ENCODE measurements at regions not wholly inside any gene's neighbourhood (a gene's known extent, or its start where the extent isn't known, plus 50 kb on each side); places are given as distances from the start of the nearest gene placed in this dataset.
"Not testable (repeated sequence)": the region's sequence is repeated elsewhere in the genome, so short reads cannot be mapped to it uniquely, and the experiment has no call there.

- no peak for DNase-seq (ENCODE audit: low read depth)
Measured at GRCh38 chr7:10471280-10472058, 502.2 kb upstream of the PHF14 start.

DNA sequence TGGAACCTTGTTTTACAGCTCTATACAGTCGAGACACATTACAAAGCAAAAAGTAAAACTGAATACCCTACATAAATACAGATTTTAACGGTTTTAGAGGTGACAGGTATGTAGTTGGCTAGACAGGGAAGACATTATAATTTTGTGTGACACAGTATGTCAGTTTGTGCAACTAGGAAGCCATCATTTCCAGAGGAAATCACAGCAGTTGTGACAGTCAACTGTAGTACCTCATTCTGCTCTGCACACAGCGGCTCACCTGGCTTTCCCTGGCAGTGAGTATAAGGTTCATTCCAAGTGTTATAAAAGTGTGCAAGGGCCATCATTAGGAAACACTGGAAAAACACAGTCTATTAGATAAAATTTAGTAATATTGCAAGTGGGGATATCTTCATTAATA is 501.6 kb upstream of the PHF14 start:
- DNase-seq (ENCODE audit: low read depth): no peak

- no peak for DNase-seq (ENCODE audit: low read depth)
Measured at GRCh38 chr7:10473569-10473968, 500.1 kb upstream of the PHF14 start.

GRCh38 chr7:10474048-10474447 is 499.6 kb upstream of the PHF14 start:
- peak; percentile 18 for DNase-seq (ENCODE audit: low read depth)

DNA sequence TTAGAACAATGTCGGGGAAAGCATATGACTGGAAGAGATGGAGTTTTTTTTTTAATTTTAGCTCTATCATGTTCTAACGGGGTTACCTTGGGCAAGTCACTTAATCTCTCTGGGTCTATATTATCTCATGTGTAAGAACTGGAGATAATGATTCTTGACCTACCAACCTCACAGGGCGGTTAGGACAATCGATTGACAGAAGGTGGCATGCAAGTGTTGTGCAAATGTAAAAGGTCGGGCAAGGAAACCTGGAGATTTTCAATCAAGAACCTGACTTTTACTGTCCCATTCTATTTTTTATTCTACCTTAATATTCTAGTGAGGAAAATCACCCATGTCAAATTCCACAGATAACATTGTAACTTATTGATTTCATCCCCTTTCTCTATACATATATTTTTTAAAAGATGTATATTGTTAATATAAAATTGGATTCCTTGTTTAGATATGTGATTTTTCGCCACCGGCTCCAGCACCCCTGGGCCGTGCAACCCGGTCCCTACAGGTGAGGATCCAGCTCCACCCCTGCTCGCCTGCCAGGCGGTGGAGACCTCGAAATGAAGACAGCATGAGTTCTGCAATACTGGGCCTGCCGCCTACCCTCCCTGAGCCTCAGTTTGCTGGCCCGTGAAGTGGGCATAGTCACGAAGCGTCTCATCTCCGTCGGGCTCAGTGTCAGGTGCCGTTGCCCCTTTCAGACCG is 497.6 kb upstream of the PHF14 start:
- DNase-seq (ENCODE audit: low read depth): no peak

- DNase-seq (ENCODE audit: low read depth): no peak
Measured at GRCh38 chr7:10476642-10477041, 497.0 kb upstream of the PHF14 start.

- DNase-seq (ENCODE audit: low read depth): no peak
Measured at GRCh38 chr7:10483671-10484070, 490.0 kb upstream of the PHF14 start.

DNA sequence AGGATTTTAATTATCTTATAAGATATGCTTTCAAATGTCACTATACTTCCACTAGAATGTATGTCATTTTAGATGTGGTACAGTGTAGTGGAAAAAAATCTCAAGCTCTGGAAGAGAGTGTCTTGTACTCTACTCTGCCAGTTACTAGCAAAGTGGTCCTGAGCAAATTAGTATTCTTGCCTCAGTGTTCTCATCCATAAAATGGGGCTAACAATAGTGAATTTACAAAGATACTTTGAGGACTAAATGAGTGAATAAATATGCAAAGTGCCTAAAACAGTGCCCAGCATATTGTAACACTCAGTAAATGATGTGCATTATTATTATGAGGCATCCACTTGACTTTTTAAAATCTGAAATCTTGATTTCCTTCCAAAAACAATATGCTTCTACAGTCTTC is 488.9 kb upstream of the PHF14 start:
- DNase-seq (ENCODE audit: low read depth): no peak

DNA sequence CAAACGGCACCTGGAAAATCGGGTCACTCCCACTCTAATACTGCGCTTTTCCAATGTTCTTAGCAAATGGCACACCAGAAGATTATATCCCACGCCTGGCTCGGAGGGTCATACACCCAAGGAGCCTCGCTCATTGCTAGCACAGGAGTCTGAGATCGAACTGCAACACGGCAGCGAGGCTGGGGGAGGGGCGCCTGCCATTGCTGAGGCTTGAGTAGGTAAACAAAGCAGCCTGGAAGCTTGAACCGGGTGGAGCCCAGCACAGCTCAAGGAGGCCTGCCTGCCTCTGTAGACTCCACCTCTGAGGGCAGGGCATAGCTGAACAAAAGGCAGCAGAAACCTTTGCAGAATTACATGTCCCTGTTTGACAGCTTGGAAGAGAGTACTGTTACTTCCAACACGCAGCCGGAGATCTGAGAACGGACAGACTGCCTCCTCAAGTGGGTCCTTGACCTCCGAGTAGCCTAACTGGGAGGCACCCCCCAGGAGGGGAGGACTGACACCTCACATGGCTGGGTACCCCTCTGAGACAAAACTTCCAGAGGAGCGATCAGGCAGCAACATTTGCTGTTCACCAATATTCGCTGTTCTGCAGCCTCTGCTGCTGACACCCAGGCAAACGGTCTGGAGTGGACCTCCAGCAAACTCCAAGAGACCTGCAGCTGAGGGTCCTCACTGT is 472.3 kb upstream of the PHF14 start:
- DNase-seq (ENCODE audit: low read depth): not testable (repeated sequence)

GRCh38 chr7:10507032-10507431 is 466.6 kb upstream of the PHF14 start:
- no peak for DNase-seq (ENCODE audit: low read depth)

- DNase-seq (ENCODE audit: low read depth): no peak
Measured at GRCh38 chr7:10521306-10521705, 452.4 kb upstream of the PHF14 start.

- DNase-seq (ENCODE audit: low read depth): not testable (repeated sequence)
Measured at GRCh38 chr7:10533429-10533828, 440.2 kb upstream of the PHF14 start.

DNA sequence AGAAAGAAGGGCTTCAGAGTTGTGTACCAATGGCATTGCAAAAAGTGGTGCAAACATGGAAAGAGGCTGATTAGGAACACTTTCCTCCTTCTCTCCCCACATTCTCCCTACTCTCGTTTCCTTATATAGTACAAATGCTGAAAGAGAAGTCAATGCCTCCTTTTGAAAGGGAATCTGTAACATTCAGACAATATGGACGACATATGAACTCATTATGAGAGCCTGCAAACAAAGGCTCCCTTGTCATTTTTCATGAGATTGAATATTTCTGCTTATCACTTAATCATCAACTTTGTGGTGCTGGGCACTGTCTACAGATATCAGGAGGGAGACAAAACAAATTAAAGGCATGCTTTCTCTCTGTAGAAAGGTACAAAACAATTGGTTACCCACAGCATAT is 437.1 kb upstream of the PHF14 start:
- no peak for DNase-seq (ENCODE audit: low read depth)

DNA sequence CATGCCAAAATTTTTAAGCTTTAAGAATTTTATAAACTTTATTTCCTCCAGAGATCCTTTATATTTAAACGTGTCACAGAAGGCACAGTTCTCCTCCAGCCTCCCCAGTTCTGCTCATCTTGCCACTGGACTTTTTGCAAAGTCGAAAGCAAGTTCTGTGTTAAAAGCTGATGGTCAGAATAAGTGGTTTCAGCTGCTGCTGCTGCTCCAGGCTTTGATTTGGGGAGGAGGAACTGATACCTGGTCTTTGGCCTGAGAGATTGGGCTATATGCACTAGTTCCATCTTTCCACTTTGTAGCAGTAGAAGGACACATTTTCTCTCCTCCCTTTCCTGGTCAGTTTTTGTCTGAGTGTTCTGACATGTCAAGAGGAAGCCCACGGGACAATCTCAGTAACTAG is 435.9 kb upstream of the PHF14 start:
- no peak for DNase-seq (ENCODE audit: low read depth)

GRCh38 chr7:10557375-10557774 is 416.3 kb upstream of the PHF14 start:
- no peak for DNase-seq (ENCODE audit: low read depth)

- DNase-seq (ENCODE audit: low read depth): no peak
Measured at GRCh38 chr7:10560497-10560896, 413.2 kb upstream of the PHF14 start.

GRCh38 chr7:10568891-10569290 is 404.8 kb upstream of the PHF14 start:
- no peak for DNase-seq (ENCODE audit: low read depth)

GRCh38 chr7:10571759-10572158 is 401.9 kb upstream of the PHF14 start:
- no peak for DNase-seq (ENCODE audit: low read depth)

DNA sequence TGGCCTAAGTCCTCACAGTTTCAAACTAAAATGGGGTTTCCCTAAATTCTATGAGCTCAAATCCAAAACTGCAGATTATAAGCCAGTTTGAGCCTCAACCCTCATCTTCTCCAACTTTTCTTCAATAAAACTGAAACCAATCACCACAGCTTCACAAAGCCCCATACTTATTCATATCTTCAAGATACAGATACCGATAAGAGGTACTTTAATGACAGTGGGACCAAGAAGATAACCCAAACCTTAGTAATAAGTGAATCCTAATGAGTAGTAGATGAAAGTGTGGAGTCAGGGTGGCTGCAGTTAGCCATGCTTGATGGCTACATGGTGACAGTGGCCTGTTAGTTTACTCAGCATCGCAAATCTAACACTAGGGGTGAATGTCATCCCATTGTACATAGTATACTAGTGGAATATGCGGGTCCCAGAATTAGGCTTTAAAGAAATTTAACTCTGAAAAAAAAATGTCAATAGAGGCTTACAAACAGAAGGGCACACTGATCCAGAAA is 395.8 kb upstream of the PHF14 start:
- no peak for DNase-seq (ENCODE audit: low read depth)

DNA sequence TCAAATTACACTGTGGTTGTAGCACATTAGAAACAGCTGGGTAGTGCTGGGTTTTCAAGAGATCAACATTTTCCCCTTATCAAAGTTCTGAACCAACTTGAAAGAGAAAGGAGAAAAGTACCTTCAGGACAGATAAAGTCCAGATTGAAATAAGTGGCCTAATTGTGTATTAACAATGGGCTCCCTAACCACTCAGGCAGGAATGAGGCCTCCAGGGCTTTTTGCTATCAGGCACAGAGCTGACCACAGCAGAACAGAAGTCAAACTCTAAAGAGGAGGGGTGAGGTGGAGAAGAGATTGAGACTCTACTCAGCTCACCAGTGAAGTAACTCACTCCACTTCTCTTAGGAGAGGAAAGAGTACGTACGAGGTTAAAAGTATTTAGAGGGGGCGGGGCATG is 394.1 kb upstream of the PHF14 start:
- no peak for DNase-seq (ENCODE audit: low read depth)

- no peak for DNase-seq (ENCODE audit: low read depth)
Measured at GRCh38 chr7:10584886-10585285, 388.8 kb upstream of the PHF14 start.

GRCh38 chr7:10588084-10588483 is 385.6 kb upstream of the PHF14 start:
- DNase-seq (ENCODE audit: low read depth): no peak

DNA sequence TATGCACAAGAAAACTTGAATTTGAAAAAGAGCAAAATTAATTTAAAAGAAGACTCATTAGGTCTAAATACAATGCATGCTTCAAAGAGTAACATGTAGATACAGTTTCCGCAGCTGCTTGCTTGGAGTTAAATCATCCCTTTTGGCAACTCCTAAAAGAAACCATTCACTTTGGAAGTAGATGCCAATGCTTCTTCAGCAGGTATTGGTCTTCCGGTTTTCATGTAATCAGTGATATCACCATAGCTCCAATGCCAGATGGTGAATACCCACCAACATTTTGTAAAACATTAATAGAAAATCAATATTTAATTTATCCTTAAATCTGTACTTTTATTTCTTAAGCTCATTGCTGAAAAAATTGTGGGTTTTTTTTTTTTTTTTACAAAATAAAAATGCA is 381.1 kb upstream of the PHF14 start:
- no peak for DNase-seq (ENCODE audit: low read depth)
